Hepatocyte (in vitro differentiated cells): ENCODE measurements at regions not wholly inside any gene's neighbourhood (a gene's known extent, or its start where the extent isn't known, plus 50 kb on each side); places are given as distances from the start of the nearest gene placed in this dataset.

ENCODE experiments used
- DNase-seq: peaks from one replicate; pipeline ENCODE4 v3.0.0-alpha.2; 2016; ENCODE audit warnings: low spot score
- H2AFZ ChIP-seq: fragments of 200-600 bp; sonication (generic); 2 replicates; pipeline ENCODE4 v1.6.0; 2016; ENCODE audit warnings: antibody characterized with exemption, mild to moderate bottlenecking
- H3K27ac ChIP-seq: fragments of 200-600 bp; sonication (generic); 2 replicates; pipeline ENCODE4 v1.5.1; 2016; ENCODE audit warnings: mild to moderate bottlenecking
- H3K27me3 ChIP-seq: fragments of 200-600 bp; sonication (generic); 2 replicates; pipeline ENCODE4 v1.6.1; 2016
- H3K36me3 ChIP-seq: fragments of 200-600 bp; sonication (generic); replicated peaks from 2 replicates; pipeline ENCODE4 v1.5.1; 2016; ENCODE audit warnings: low read depth; ENCODE audit not compliant: insufficient read depth
- H3K4me1 ChIP-seq: fragments of 200-600 bp; sonication (generic); 2 replicates; pipeline ENCODE4 v1.5.1; 2016; ENCODE audit warnings: mild to moderate bottlenecking, moderate library complexity; ENCODE audit not compliant: insufficient read depth
- H3K4me2 ChIP-seq: fragments of 200-600 bp; sonication (generic); 2 replicates; pipeline ENCODE4 v1.6.0; 2016
- H3K4me3 ChIP-seq: fragments of 200-600 bp; sonication (generic); 2 replicates; pipeline ENCODE4 v1.5.1; 2016; ENCODE audit warnings: mild to moderate bottlenecking
- H3K79me2 ChIP-seq: fragments of 200-600 bp; sonication (generic); 2 replicates; pipeline ENCODE4 v1.6.0; 2017; ENCODE audit warnings: mild to moderate bottlenecking
- H3K9me2 ChIP-seq: fragments of 200-600 bp; sonication (generic); replicated peaks from 2 replicates; pipeline ENCODE4 v1.6.0; 2017; ENCODE audit warnings: mild to moderate bottlenecking; ENCODE audit not compliant: insufficient read depth
- H3K9me3 ChIP-seq: fragments of 200-600 bp; sonication (generic); 2 replicates; pipeline ENCODE4 v1.5.1; 2016; ENCODE audit warnings: low read depth, mild to moderate bottlenecking
- H4K20me1 ChIP-seq: fragments of 200-600 bp; sonication (generic); 2 replicates; pipeline ENCODE4 v1.6.0; 2016; ENCODE audit warnings: mild to moderate bottlenecking; ENCODE audit not compliant: insufficient read depth, poor library complexity, severe bottlenecking
- CTCF ChIP-seq: fragments of 200-600 bp; sonication (generic); IDR thresholded peaks from 2 replicates; pipeline ENCODE4 v1.5.1; 2016; ENCODE audit warnings: antibody characterized with exemption, mild to moderate bottlenecking; ENCODE audit not compliant: poor library complexity
- EZH2 ChIP-seq: fragments of 200-600 bp; sonication (generic); IDR thresholded peaks from 2 replicates; pipeline ENCODE4 v1.6.1; 2016; ENCODE audit warnings: antibody characterized with exemption, mild to moderate bottlenecking, borderline replicate concordance
- EZH2phosphoT487 ChIP-seq: fragments of 200-600 bp; sonication (generic); IDR thresholded peaks from one replicate; pipeline ENCODE4 v1.6.1; 2018; ENCODE audit warnings: antibody characterized with exemption, mild to moderate bottlenecking, low read depth, moderate library complexity; ENCODE audit not compliant: unreplicated experiment, severe bottlenecking
- WGBS: methylation state at CpG from one replicate; pipeline ENCODE4 v1.1.6; 2016; ENCODE audit warnings: low lambda C conversion rate; ENCODE audit errors: missing lambda C conversion rate; 5-methylcytosine and 5-hydroxymethylcytosine counted together

DNA sequence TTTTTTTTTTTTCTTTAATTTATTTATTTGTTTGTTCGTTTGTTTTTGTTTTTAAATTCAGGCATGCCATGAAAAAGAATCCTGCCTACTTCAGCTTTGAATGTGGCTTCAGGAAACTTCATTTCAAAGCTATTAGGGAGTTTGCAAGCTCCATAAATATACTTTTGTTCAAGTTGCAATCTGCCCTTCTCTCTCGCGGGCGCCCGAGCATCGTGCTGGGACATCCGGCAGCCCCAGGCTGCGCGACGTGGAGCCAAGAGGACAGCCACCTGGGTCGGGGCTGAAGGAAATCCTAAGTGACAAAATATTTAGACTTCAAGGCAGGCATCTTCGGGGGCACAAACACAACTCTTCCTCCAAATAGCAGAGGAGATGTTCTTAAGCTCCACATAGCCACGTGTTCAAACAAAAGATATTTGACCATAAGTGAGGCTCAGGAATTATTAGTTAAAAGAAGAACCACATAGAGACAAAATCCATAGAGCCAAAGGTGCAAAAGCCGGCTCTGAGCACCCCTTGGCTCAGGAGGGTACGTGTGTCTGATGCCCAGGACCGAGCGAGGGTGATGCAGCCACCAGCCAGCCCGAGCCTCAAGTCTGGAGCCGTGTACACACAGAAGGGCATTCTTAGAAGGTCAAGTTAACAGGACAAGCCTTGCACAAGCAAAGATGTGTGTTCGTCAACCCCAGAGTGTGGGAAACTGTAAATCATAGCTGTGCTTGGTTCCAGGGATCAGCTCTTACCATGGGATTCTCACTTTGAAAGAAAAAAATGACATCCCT lies 256.5 kb upstream of the SALL3 start:
- no peaks in the 10 kb centered on the region for H4K20me1 ChIP-seq
- no peak overlapping the region for H3K4me2 ChIP-seq
- peaks cover 7% of the 10 kb centered on the region for H3K27me3 ChIP-seq
- H3K9me2 ChIP-seq = no peaks in the 10 kb centered on the region
- H2AFZ ChIP-seq = no peak overlapping the region
- H3K4me3 ChIP-seq = no peak overlapping the region
- no peaks in the 10 kb centered on the region for H3K36me3 ChIP-seq
- no peaks in the 10 kb centered on the region for H3K9me3 ChIP-seq
- WGBS = 82% methylated on average over 20 of the region's 20 CpGs
- no peaks in the 10 kb centered on the region for H3K4me1 ChIP-seq
- no peak overlapping the region for H3K27ac ChIP-seq
- no peaks in the 10 kb centered on the region for H3K79me2 ChIP-seq
- no peak for TF ChIP-seq EZH2phosphoT487
- TF ChIP-seq EZH2 = no peak
- no peak for TF ChIP-seq CTCF
- DNase-seq = no peak

DNA sequence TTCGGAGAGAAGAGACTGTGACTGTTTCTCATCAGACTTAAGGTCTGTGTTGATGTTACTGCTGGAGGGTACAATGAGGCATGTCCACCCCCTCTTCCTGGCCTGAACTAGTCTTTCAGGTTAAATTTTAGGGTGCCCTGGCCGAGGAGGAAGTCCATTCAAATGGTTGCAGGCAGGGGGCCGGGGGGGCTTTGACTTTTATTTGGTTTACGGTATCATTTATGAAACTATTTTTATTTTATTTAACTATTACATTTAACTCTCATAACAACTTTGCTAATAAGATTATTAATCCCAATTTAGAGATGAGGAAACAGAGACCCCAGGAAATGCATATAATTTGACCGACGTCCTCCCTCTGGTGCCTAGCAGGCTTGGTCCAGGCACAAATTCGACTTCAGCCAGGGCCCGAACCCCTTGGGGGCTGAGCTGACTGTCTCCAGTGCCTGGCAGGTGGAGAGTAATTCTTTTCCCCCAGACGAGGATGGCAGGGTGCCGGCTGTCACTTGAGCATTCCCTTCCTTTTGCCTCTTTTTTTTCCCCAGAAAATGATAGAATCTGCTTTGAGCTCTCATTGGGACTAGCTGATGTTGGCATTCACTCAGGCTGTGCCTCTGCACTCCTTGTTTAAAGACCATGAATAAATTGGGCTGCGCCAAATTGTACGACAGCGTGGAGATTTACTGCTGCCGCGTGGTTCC lies 255.3 kb upstream of the SALL3 start:
- 85% methylated on average over 15 of the region's 15 CpGs for whole genome bisulfite sequencing
- H3K4me1 ChIP-seq = no peaks in the 10 kb centered on the region
- H3K9me2 ChIP-seq = no peaks in the 10 kb centered on the region
- no peak overlapping the region for H2AFZ ChIP-seq
- no peaks in the 10 kb centered on the region for H3K36me3 ChIP-seq
- no peaks in the 10 kb centered on the region for H3K79me2 ChIP-seq
- H4K20me1 ChIP-seq = no peaks in the 10 kb centered on the region
- peaks cover 7% of the 10 kb centered on the region for H3K27me3 ChIP-seq
- no peak overlapping the region for H3K27ac ChIP-seq
- no peak overlapping the region for H3K4me2 ChIP-seq
- no peak overlapping the region for H3K4me3 ChIP-seq
- no peak for TF ChIP-seq CTCF
- TF ChIP-seq EZH2 = no peak
- TF ChIP-seq EZH2phosphoT487 = no peak
- no peaks in the 10 kb centered on the region for H3K9me3 ChIP-seq
- no peak for DNase-seq

- DNase-seq = no peak
- Histone ChIP-seq H3K4me2 (no peak overlapping the region), H3K9me3 (no peaks in the 10 kb centered on the region), H3K4me3 (no peak overlapping the region), H4K20me1 (no peaks in the 10 kb centered on the region), H3K79me2 (no peaks in the 10 kb centered on the region), H3K27ac (no peak overlapping the region), H3K36me3 (no peaks in the 10 kb centered on the region), H3K9me2 (no peaks in the 10 kb centered on the region), H3K27me3 (peaks cover 7% of the 10 kb centered on the region), H2AFZ (no peak overlapping the region), H3K4me1 (no peaks in the 10 kb centered on the region)
- TF ChIP-seq CTCF = no peak
- TF ChIP-seq EZH2 = no peak
- TF ChIP-seq EZH2phosphoT487 = no peak
- WGBS = 89% methylated on average over 10 of the region's 10 CpGs
These were observed 254.2 kb upstream of the SALL3 start for GRCh38 chr18:78725426-78725825.
